Chondrocyte (in vitro differentiated cells): ENCODE measurements at regions not wholly inside any gene's neighbourhood (a gene's known extent, or its start where the extent isn't known, plus 50 kb on each side); places are given as distances from the start of the nearest gene placed in this dataset.

Experiments
- DNase-seq: peaks from one replicate; pipeline ENCODE4 v3.0.0; 2021; ENCODE audit warnings: mixed read lengths, low spot score
- H3K27ac Mint-ChIP-seq: one replicate; pipeline ENCODE4 v1.8.0; 2021; ENCODE audit warnings: mild to moderate bottlenecking, moderate library complexity, mixed read lengths; ENCODE audit not compliant: unreplicated experiment
- H3K27me3 Mint-ChIP-seq: 2 replicates; pipeline ENCODE4 v1.8.0; 2021; ENCODE audit warnings: low read depth, mixed read lengths
- H3K36me3 Mint-ChIP-seq: 2 replicates; pipeline ENCODE4 v1.8.0; 2021; ENCODE audit warnings: low read depth, mixed read lengths
- H3K4me1 Mint-ChIP-seq: 2 replicates; pipeline ENCODE4 v1.8.0; 2021; ENCODE audit warnings: low read depth, mild to moderate bottlenecking, mixed read lengths
- H3K4me3 Mint-ChIP-seq: one replicate; pipeline ENCODE4 v1.8.0; 2021; ENCODE audit warnings: mild to moderate bottlenecking, moderate library complexity, mixed read lengths; ENCODE audit not compliant: unreplicated experiment
- H3K9me3 Mint-ChIP-seq: 2 replicates; pipeline ENCODE4 v1.8.0; 2021; ENCODE audit warnings: low read depth, mixed read lengths
- CTCF ChIP-seq: fragments of 200-600 bp; sonication (generic); IDR thresholded peaks from 2 replicates; pipeline ENCODE4 v1.5.0; 2021; ENCODE audit warnings: antibody characterized with exemption, mild to moderate bottlenecking, moderate library complexity

- DNase-seq, result no peak
- TF ChIP-seq CTCF, result no peak
- no peaks in the 10 kb centered on the region for H3K27me3 Mint-ChIP-seq
- peaks cover 9% of the 10 kb centered on the region for H3K9me3 Mint-ChIP-seq
- H3K4me3 Mint-ChIP-seq, result no peak overlapping the region
- no peaks in the 10 kb centered on the region for H3K36me3 Mint-ChIP-seq
- H3K27ac Mint-ChIP-seq, result no peak overlapping the region
- no peaks in the 10 kb centered on the region for H3K4me1 Mint-ChIP-seq
Measured at GRCh38 chr4:36516522-36517095, 235.2 kb downstream of the DTHD1 start.

- Mint-ChIP-seq H3K9me3 (peaks cover 36% of the 10 kb centered on the region), H3K36me3 (no peaks in the 10 kb centered on the region), H3K27me3 (no peaks in the 10 kb centered on the region), H3K4me1 (no peaks in the 10 kb centered on the region), H3K27ac (no peak overlapping the region), H3K4me3 (no peak overlapping the region)
- TF ChIP-seq CTCF, result no peak
- no peak for DNase-seq
Measured at GRCh38 chr4:36523182-36523581, 241.8 kb downstream of the DTHD1 start.

- Mint-ChIP-seq H3K27me3 (peaks cover 3% of the 10 kb centered on the region), H3K4me3 (no peak overlapping the region), H3K9me3 (peaks cover 13% of the 10 kb centered on the region), H3K36me3 (no peaks in the 10 kb centered on the region), H3K4me1 (no peaks in the 10 kb centered on the region), H3K27ac (no peak overlapping the region)
- no peak for TF ChIP-seq CTCF
- DNase-seq, result no peak
Measured at GRCh38 chr4:36532670-36533379, 251.4 kb downstream of the DTHD1 start.

- Mint-ChIP-seq H3K9me3 (peaks cover 2% of the 10 kb centered on the region), H3K27ac (no peak overlapping the region), H3K36me3 (no peaks in the 10 kb centered on the region), H3K4me3 (no peak overlapping the region), H3K4me1 (no peaks in the 10 kb centered on the region), H3K27me3 (peaks cover 3% of the 10 kb centered on the region)
- DNase-seq, result no peak
- no peak for TF ChIP-seq CTCF
Measured at GRCh38 chr4:36533944-36534343, 252.5 kb downstream of the DTHD1 start.

GRCh38 chr4:36547383-36547782 is 266.0 kb downstream of the DTHD1 start:
- H3K4me3 Mint-ChIP-seq, result no peak overlapping the region
- H3K27me3 Mint-ChIP-seq, result peaks cover 2% of the 10 kb centered on the region
- no peak overlapping the region for H3K27ac Mint-ChIP-seq
- H3K9me3 Mint-ChIP-seq, result no peaks in the 10 kb centered on the region
- no peak for TF ChIP-seq CTCF
- DNase-seq, result no peak
- no peaks in the 10 kb centered on the region for H3K36me3 Mint-ChIP-seq
- H3K4me1 Mint-ChIP-seq, result no peaks in the 10 kb centered on the region
